Stimulated activated CD4-positive, alpha-beta T cell treated with anti-CD3 and anti-CD28 coated beads, Interleukin-15, amount 100 ng/mL, for 1 hour (primary cell): ENCODE measurements at regions not wholly inside any gene's neighbourhood (a gene's known extent, or its start where the extent isn't known, plus 50 kb on each side); places are given as distances from the start of the nearest gene placed in this dataset.

Source experiments
- DNase-seq, 2 donors: peaks; one replicate each; pipeline ENCODE4 v3.0.0-alpha.2; 2020; ENCODE audit warnings: low read depth in 1 of 2, low spot score in 1 of 2

GRCh38 chr5:116645627-116646026 is 71.0 kb upstream of the SEMA6A start:
- DNase-seq = no peak

- no peak for DNase-seq
These were observed 65.6 kb upstream of the SEMA6A start for GRCh38 chr5:116640236-116640635.

- DNase-seq = no peak
These were observed 62.6 kb upstream of the SEMA6A start for GRCh38 chr5:116637149-116637740.

DNA sequence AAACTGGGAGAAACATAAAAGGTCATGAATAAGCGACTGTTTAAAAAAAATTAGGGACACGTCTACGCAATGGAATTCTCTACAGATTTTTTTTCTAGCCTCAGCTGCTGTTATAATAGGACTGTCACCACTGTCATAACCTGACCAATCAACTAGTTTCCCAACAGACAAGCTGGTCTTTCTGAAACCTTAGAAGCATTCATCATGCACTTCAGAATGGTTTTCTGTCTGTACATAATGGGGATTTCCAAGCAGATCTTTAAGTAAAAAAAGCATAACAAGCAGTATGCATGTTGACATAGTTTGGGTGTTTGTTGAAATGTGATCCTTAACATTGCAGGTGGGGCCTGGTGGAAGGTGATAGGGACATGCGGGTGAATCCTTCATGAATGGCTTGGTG is 58.3 kb upstream of the SEMA6A start:
- no peak for DNase-seq

GRCh38 chr5:116631147-116631546 is 56.5 kb upstream of the SEMA6A start:
- DNase-seq = no peak

DNA sequence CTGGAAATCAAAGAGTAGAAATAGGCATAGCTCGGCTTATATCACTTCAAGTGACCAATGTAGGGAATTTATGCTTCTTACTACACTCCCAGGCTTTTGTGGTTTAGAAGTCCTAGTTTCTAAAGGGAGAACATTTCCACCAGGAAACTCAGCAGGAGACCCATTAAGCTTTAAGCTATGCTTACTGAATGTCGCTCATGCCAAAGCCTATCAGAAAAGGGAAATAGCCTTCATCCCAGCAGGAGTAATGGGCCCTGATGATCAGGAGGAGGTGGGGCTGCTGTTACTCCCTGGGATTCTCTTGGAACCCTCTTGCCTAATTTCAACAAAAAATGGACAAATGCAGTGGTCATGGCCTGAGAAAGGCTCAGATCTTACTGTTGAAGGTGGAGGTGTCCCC is 54.5 kb upstream of the SEMA6A start:
- DNase-seq = no peak

GRCh38 chr5:116626945-116627679 is 52.5 kb upstream of the SEMA6A start:
- no peak for DNase-seq

DNA sequence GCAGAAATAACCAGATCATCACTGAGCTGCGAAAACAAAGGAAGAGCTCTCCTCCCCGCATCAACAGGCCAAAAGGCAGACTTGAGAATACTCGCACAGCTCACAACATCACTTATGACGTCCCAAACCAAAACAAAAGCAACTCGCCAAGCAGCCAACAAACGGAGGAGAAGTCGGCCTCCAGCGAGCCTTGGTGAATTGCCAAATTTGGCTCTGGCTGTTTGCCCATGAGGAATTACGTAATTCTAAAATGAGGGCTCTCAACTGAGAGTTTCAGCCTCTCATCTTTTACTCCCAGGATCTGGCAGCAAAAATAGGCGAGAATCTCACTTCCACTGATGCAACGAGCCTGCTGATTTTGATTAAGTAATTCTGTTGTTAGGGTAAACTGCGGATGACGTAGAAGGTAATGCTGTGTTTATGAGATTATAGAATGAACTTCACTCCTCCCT is 51.7 kb upstream of the SEMA6A start:
- no peak for DNase-seq
